Stimulated activated naive CD4-positive, alpha-beta T cell (primary cell): ENCODE measurements at regions not wholly inside any gene's neighbourhood (a gene's known extent, or its start where the extent isn't known, plus 50 kb on each side); places are given as distances from the start of the nearest gene placed in this dataset.
"Not testable (repeated sequence)": the region's sequence is repeated elsewhere in the genome, so short reads cannot be mapped to it uniquely, and the experiment has no call there.

Experiments
- DNase-seq, 6 experiments: peaks; one replicate each; lab custom pipeline; 2025; lab: John Stamatoyannopoulos, UW

GRCh38 chr1:38667626-38668025, 191.9 kb downstream of the RRAGC start:
- no peak for DNase-seq

- DNase-seq = no peak
Measured at GRCh38 chr1:38662126-38662525, 197.4 kb downstream of the RRAGC start.

GRCh38 chr1:38658883-38659282, 200.7 kb downstream of the RRAGC start:
- DNase-seq = no peak

- DNase-seq = no peak
Measured at GRCh38 chr1:38657873-38658272, 201.7 kb downstream of the RRAGC start.

- no peak for DNase-seq
Measured at GRCh38 chr1:38657207-38657840, 202.2 kb downstream of the RRAGC start.

GRCh38 chr1:38656726-38657125, 202.8 kb downstream of the RRAGC start:
- DNase-seq = no peak

GRCh38 chr1:38652217-38652616, 207.4 kb downstream of the RRAGC start:
- no peak for DNase-seq

GRCh38 chr1:38651669-38652068, 207.9 kb downstream of the RRAGC start:
- DNase-seq = no peak

- DNase-seq = no peak
Measured at GRCh38 chr1:38648417-38648816, 211.2 kb downstream of the RRAGC start.

GRCh38 chr1:38647341-38647740, 212.2 kb downstream of the RRAGC start:
- not testable (repeated sequence) for DNase-seq

GRCh38 chr1:38644092-38644491, 215.5 kb downstream of the RRAGC start:
- no peak for DNase-seq

GRCh38 chr1:38641661-38642060, 217.9 kb downstream of the RRAGC start:
- no peak for DNase-seq

GRCh38 chr1:38640371-38640770, 219.2 kb downstream of the RRAGC start:
- no peak for DNase-seq

- DNase-seq = no peak
Measured at GRCh38 chr1:38628241-38628640, 231.3 kb downstream of the RRAGC start.

- no peak for DNase-seq
Measured at GRCh38 chr1:38625939-38626338, 233.6 kb downstream of the RRAGC start.

- DNase-seq = no peak
Measured at GRCh38 chr1:38624336-38625039, 235.1 kb downstream of the RRAGC start.

- DNase-seq = no peak
Measured at GRCh38 chr1:38623529-38623928, 236.0 kb downstream of the RRAGC start.

GRCh38 chr1:38622197-38622596, 237.4 kb downstream of the RRAGC start:
- no peak for DNase-seq

- DNase-seq = no peak
Measured at GRCh38 chr1:38616846-38617245, 242.7 kb downstream of the RRAGC start.

- no peak for DNase-seq
Measured at GRCh38 chr1:38615680-38616079, 243.9 kb downstream of the RRAGC start.

- DNase-seq = no peak
Measured at GRCh38 chr1:38614861-38615260, 244.7 kb downstream of the RRAGC start.

- no peak for DNase-seq
Measured at GRCh38 chr1:38613996-38614395, 245.6 kb downstream of the RRAGC start.

GRCh38 chr1:38612951-38613350, 246.6 kb downstream of the RRAGC start:
- DNase-seq = no peak

- DNase-seq = no peak
Measured at GRCh38 chr1:38611664-38612211, 247.8 kb downstream of the RRAGC start.
